SK-N-DZ (cell line): ENCODE measurements at regions not wholly inside any gene's neighbourhood (a gene's known extent, or its start where the extent isn't known, plus 50 kb on each side); places are given as distances from the start of the nearest gene placed in this dataset.
A peak's percentile ranks its signal among the peaks of the same experiment; 100 is the strongest.
"Not testable (repeated sequence)": the region's sequence is repeated elsewhere in the genome, so short reads cannot be mapped to it uniquely, and the experiment has no call there.

Source experiments
- DNase-seq: peaks from one replicate; pipeline ENCODE4 v3.0.0-alpha.2; 2015; ENCODE audit warnings: low spot score
- small RNA-seq, 2 experiments: library from RNA; depleted of rRNA; stranded (forward); fragments of <200 nt; gene quantifications; one replicate each; pipeline ENCODE3, GENCODE V24; 2014

- DNase-seq: no peak
Measured at GRCh38 chr6:27187231-27188060, 60.1 kb upstream of the PRSS16 start.

- DNase-seq: peak; percentile 12
Measured at GRCh38 chr6:27188061-27188884, 59.2 kb upstream of the PRSS16 start.

GRCh38 chr6:27188885-27189418, 58.5 kb upstream of the PRSS16 start:
- peak; percentile 59 for DNase-seq

- DNase-seq: no peak
Measured at GRCh38 chr6:27190126-27190525, 57.4 kb upstream of the PRSS16 start.

GRCh38 chr6:27194453-27194852, 53.0 kb upstream of the PRSS16 start:
- not testable (repeated sequence) for DNase-seq

- not testable (repeated sequence) for DNase-seq
Measured at GRCh38 chr6:27195547-27195946, 52.0 kb upstream of the PRSS16 start.

Small RNA genes lying in the stretch of these regions (small RNA-seq; reads per million reads assigned to genes)
- gene MIR3143: 0.04 to 0.05 reads per million in 2 experiments
- gene RNU2-62P: 1.4 to 2.3 reads per million in 2 experiments
